Vagina (tissue), 2 donors: ENCODE measurements at regions not wholly inside any gene's neighbourhood (a gene's known extent, or its start where the extent isn't known, plus 50 kb on each side); places are given as distances from the start of the nearest gene placed in this dataset.

Experiments
- DNase-seq, 2 donors: peaks; one replicate each; pipeline ENCODE4 v3.0.0-alpha.2; 2017; ENCODE audit errors: extremely low spot score in 2 of 2
- H3K27ac ChIP-seq: fragments of 200-600 bp; sonication (generic); one replicate; pipeline ENCODE4 v1.5.1; 2019
- H3K27me3 ChIP-seq: fragments of 200-600 bp; sonication (generic); one replicate; pipeline ENCODE4 v1.5.1; 2019
- H3K36me3 ChIP-seq, 2 donors: fragments of 200-600 bp; sonication (generic); one replicate each; pipeline ENCODE4 v1.5.1; 2017 to 2019
- H3K4me1 ChIP-seq: fragments of 200-600 bp; sonication (generic); one replicate; pipeline ENCODE4 v1.5.1; 2019
- H3K4me3 ChIP-seq, 2 donors: fragments of 200-600 bp; sonication (generic); 1 replicate in 1 of 2; 2 replicates in 1 of 2; pipeline ENCODE4 v1.5.1; 2016 to 2019
- H3K9me3 ChIP-seq: fragments of 200-600 bp; sonication (generic); one replicate; pipeline ENCODE4 v1.5.1; 2019
- CTCF ChIP-seq, 3 experiments: fragments of 450-650 bp in 2 of 3; fragments of 200-600 bp in 1 of 3; sonication (generic) in 1 of 3; IDR thresholded peaks; one replicate each; pipeline ENCODE4 v1.5.1; 2017 to 2019; ENCODE audit warnings: antibody characterized with exemption in 3 of 3, mild to moderate bottlenecking in 2 of 3, moderate library complexity in 2 of 3
- POLR2A ChIP-seq, 2 donors: fragments of 450-650 bp; IDR thresholded peaks; one replicate each; pipeline ENCODE4 v1.6.1; 2017; ENCODE audit warnings: antibody characterized with exemption in 2 of 2, mild to moderate bottlenecking in 2 of 2, moderate library complexity in 2 of 2
- POLR2AphosphoS5 ChIP-seq, 2 donors: sonication (generic); formaldehyde crosslinking; IDR thresholded peaks; one replicate each; pipeline ENCODE4 v1.9.0; 2017; ENCODE audit warnings: antibody characterized with exemption in 2 of 2, mild to moderate bottlenecking in 2 of 2, low read depth in 1 of 2; ENCODE audit not compliant: insufficient read depth in 1 of 2
- intact Hi-C: fragments of 100-400 bp; cut with DNase I; formaldehyde crosslinking; loops from one replicate; pipeline ENCODE4 v1.15.1; 2023

GRCh38 chr1:224802617-224803016 is 126.9 kb upstream of the DNAH14 start:
- Histone ChIP-seq H3K36me3 (no peaks in the 10 kb centered on the region), H3K27ac (no peak overlapping the region), H3K27me3 (no peaks in the 10 kb centered on the region), H3K9me3 (no peaks in the 10 kb centered on the region), H3K4me1 (no peaks in the 10 kb centered on the region), H3K4me3 (no peak overlapping the region)
- no peak for TF ChIP-seq POLR2AphosphoS5 (IDR thresholded peaks at IDR 0.05; ENCODE audit: insufficient read depth in 1 of 2, low read depth in 1 of 2)
- no peak for TF ChIP-seq CTCF (IDR thresholded peaks at IDR 0.05)
- TF ChIP-seq POLR2A (IDR thresholded peaks at IDR 0.05) = no peak
- DNase-seq = no peak
- intact Hi-C loops = no loop called here

GRCh38 chr1:224804220-224804619 is 125.3 kb upstream of the DNAH14 start:
- no peaks in the 10 kb centered on the region for H3K36me3 ChIP-seq
- TF ChIP-seq POLR2A (IDR thresholded peaks at IDR 0.05) (no peak), POLR2AphosphoS5 (IDR thresholded peaks at IDR 0.05; ENCODE audit: insufficient read depth in 1 of 2, low read depth in 1 of 2) (no peak), CTCF (IDR thresholded peaks at IDR 0.05) (no peak)
- H3K27me3 ChIP-seq = no peaks in the 10 kb centered on the region
- peak in 1 of 2 donors; percentile 40 for DNase-seq
- intact Hi-C loops = no loop called here
- H3K4me1 ChIP-seq = no peaks in the 10 kb centered on the region
- no peak overlapping the region for H3K4me3 ChIP-seq
- no peak overlapping the region for H3K27ac ChIP-seq
- H3K9me3 ChIP-seq = no peaks in the 10 kb centered on the region

GRCh38 chr1:224805889-224806288 is 123.6 kb upstream of the DNAH14 start:
- no peak for TF ChIP-seq POLR2A (IDR thresholded peaks at IDR 0.05)
- TF ChIP-seq POLR2AphosphoS5 (IDR thresholded peaks at IDR 0.05; ENCODE audit: insufficient read depth in 1 of 2, low read depth in 1 of 2) = no peak
- TF ChIP-seq CTCF (IDR thresholded peaks at IDR 0.05) = no peak
- Histone ChIP-seq H3K4me3 (no peak overlapping the region), H3K27ac (no peak overlapping the region), H3K27me3 (no peaks in the 10 kb centered on the region), H3K36me3 (no peaks in the 10 kb centered on the region), H3K4me1 (no peaks in the 10 kb centered on the region), H3K9me3 (no peaks in the 10 kb centered on the region)
- intact Hi-C loops = no loop called here
- DNase-seq = peak in 1 of 2 donors; percentile 25

- H3K4me3 ChIP-seq = no peak overlapping the region
- H3K27me3 ChIP-seq = no peaks in the 10 kb centered on the region
- H3K4me1 ChIP-seq = no peaks in the 10 kb centered on the region
- intact Hi-C loops = no loop called here
- TF ChIP-seq CTCF (IDR thresholded peaks at IDR 0.05) (no peak), POLR2AphosphoS5 (IDR thresholded peaks at IDR 0.05; ENCODE audit: insufficient read depth in 1 of 2, low read depth in 1 of 2) (no peak), POLR2A (IDR thresholded peaks at IDR 0.05) (no peak)
- no peaks in the 10 kb centered on the region for H3K36me3 ChIP-seq
- H3K9me3 ChIP-seq = no peaks in the 10 kb centered on the region
- DNase-seq = peak in 1 of 2 donors; percentile 87
- H3K27ac ChIP-seq = no peak overlapping the region
These were observed 120.3 kb upstream of the DNAH14 start for GRCh38 chr1:224809137-224809536.

- H3K27me3 ChIP-seq = no peaks in the 10 kb centered on the region
- TF ChIP-seq POLR2AphosphoS5 (IDR thresholded peaks at IDR 0.05; ENCODE audit: insufficient read depth in 1 of 2, low read depth in 1 of 2) (no peak), POLR2A (IDR thresholded peaks at IDR 0.05) (no peak), CTCF (IDR thresholded peaks at IDR 0.05) (no peak)
- no peaks in the 10 kb centered on the region for H3K4me1 ChIP-seq
- no peaks in the 10 kb centered on the region for H3K36me3 ChIP-seq
- H3K4me3 ChIP-seq = no peak overlapping the region
- peak in 1 of 2 donors; percentile 61 for DNase-seq
- H3K9me3 ChIP-seq = no peaks in the 10 kb centered on the region
- intact Hi-C loops = no loop called here
- H3K27ac ChIP-seq = no peak overlapping the region
These were observed 119.9 kb upstream of the DNAH14 start for GRCh38 chr1:224809613-224810012.
